ENCODE measurements at regions not wholly inside any gene's neighbourhood (a gene's known extent, or its start where the extent isn't known, plus 50 kb on each side); places are given as distances from the start of the nearest gene placed in this dataset.

- intact Hi-C loops (cut with DNase I; ENCODE audit: low total_unique reads): no loop called here
- Histone ChIP-seq H3K27ac (no peak overlapping the region), H3K4me1 (no peaks in the 10 kb centered on the region), H3K36me3 (no peaks in the 10 kb centered on the region), H3K9me3 (no peaks in the 10 kb centered on the region), H3K4me3 (no peak overlapping the region), H3K27me3 (no peaks in the 10 kb centered on the region)
- no peak for DNase-seq
- TF ChIP-seq EP300 (IDR thresholded peaks at IDR 0.05) (no peak), POLR2AphosphoS5 (IDR thresholded peaks at IDR 0.05) (no peak), POLR2A (IDR thresholded peaks at IDR 0.05) (no peak), CTCF (IDR thresholded peaks at IDR 0.05) (no peak)
- 71 to 84% (median 76%) methylated on average over 1 of the region's 1 CpG for WGBS, 5 donors
Measured at GRCh38 chr2:21820271-21820670, 696.5 kb downstream of the TDRD15 start.

- Histone ChIP-seq H3K4me3 (no peak overlapping the region), H3K27ac (no peak overlapping the region), H3K4me1 (no peaks in the 10 kb centered on the region), H3K27me3 (no peaks in the 10 kb centered on the region), H3K36me3 (no peaks in the 10 kb centered on the region), H3K9me3 (no peaks in the 10 kb centered on the region)
- DNase-seq: no peak
- intact Hi-C loops (cut with DNase I; ENCODE audit: low total_unique reads): no loop called here
- no peak for TF ChIP-seq CTCF (IDR thresholded peaks at IDR 0.05)
- no peak for TF ChIP-seq POLR2A (IDR thresholded peaks at IDR 0.05)
- TF ChIP-seq POLR2AphosphoS5 (IDR thresholded peaks at IDR 0.05): no peak
- no peak for TF ChIP-seq EP300 (IDR thresholded peaks at IDR 0.05)
- WGBS, 5 donors: 34 to 47% (median 39%) methylated on average over 6 of the region's 6 CpGs
Measured at GRCh38 chr2:21821672-21822227, 698.0 kb downstream of the TDRD15 start.

GRCh38 chr2:21822505-21822904 is 698.7 kb downstream of the TDRD15 start:
- no peak overlapping the region for H3K27ac ChIP-seq

GRCh38 chr2:21833767-21834166 is 710.0 kb downstream of the TDRD15 start:
- Histone ChIP-seq H3K4me1 (no peaks in the 10 kb centered on the region), H3K9me3 (no peaks in the 10 kb centered on the region), H3K27ac (no peak overlapping the region), H3K36me3 (no peaks in the 10 kb centered on the region), H3K4me3 (no peak overlapping the region), H3K27me3 (no peaks in the 10 kb centered on the region)
- 69 to 93% (median 83%) methylated on average over 2 of the region's 2 CpGs for WGBS, 5 donors
- intact Hi-C loops (cut with DNase I; ENCODE audit: low total_unique reads): no loop called here
- DNase-seq: no peak
- TF ChIP-seq POLR2A (IDR thresholded peaks at IDR 0.05) (no peak), POLR2AphosphoS5 (IDR thresholded peaks at IDR 0.05) (no peak), CTCF (IDR thresholded peaks at IDR 0.05) (no peak), EP300 (IDR thresholded peaks at IDR 0.05) (no peak)

More at GRCh38 chr2:21822505-21822904, 698.7 kb downstream of the TDRD15 start:
- no peaks in the 10 kb centered on the region for H3K36me3 ChIP-seq
- H3K9me3 ChIP-seq: no peaks in the 10 kb centered on the region
- no peaks in the 10 kb centered on the region for H3K27me3 ChIP-seq
- H3K4me3 ChIP-seq: no peak overlapping the region
- 56 to 82% (median 68%) methylated on average over 2 of the region's 2 CpGs for WGBS, 5 donors
- intact Hi-C loops (cut with DNase I; ENCODE audit: low total_unique reads): no loop called here
- DNase-seq: no peak
- TF ChIP-seq CTCF (IDR thresholded peaks at IDR 0.05) (no peak), EP300 (IDR thresholded peaks at IDR 0.05) (no peak), POLR2A (IDR thresholded peaks at IDR 0.05) (no peak), POLR2AphosphoS5 (IDR thresholded peaks at IDR 0.05) (no peak)
- H3K4me1 ChIP-seq: no peaks in the 10 kb centered on the region
